Upper lobe of left lung (tissue), 6 donors: ENCODE measurements at regions not wholly inside any gene's neighbourhood (a gene's known extent, or its start where the extent isn't known, plus 50 kb on each side); places are given as distances from the start of the nearest gene placed in this dataset.

Experiments used
- ATAC-seq, 2 donors: fragments of 200-7000 bp; cut with Tn5 transposase; one replicate each; pipeline ENCODE4 v1.9.1; 2022; ENCODE audit warnings: mild to moderate bottlenecking in 2 of 2, moderate library complexity in 2 of 2; ENCODE audit not compliant: low FRiP score in 2 of 2
- DNase-seq, 2 donors: peaks; one replicate each; pipeline ENCODE4 v3.0.0-alpha.2; 2019 to 2020
- H3K27ac ChIP-seq, 4 donors: fragments of 200-600 bp; sonication (generic); one replicate each; pipeline ENCODE4 v1.5.1; 2016 to 2019
- H3K27me3 ChIP-seq, 4 donors: fragments of 200-600 bp; sonication (generic); one replicate each; pipeline ENCODE4 v1.5.1; 2017 to 2019
- H3K36me3 ChIP-seq, 4 donors: fragments of 200-600 bp; sonication (generic); one replicate each; pipeline ENCODE4 v1.5.1; 2016 to 2019
- H3K4me1 ChIP-seq, 4 donors: fragments of 200-600 bp; sonication (generic); one replicate each; pipeline ENCODE4 v1.5.1; 2018 to 2019
- H3K4me3 ChIP-seq, 4 donors: fragments of 200-600 bp; sonication (generic); one replicate each; pipeline ENCODE4 v1.5.1; 2017 to 2019; ENCODE audit warnings: mild to moderate bottlenecking in 2 of 4, moderate library complexity in 1 of 4
- H3K9me3 ChIP-seq, 4 donors: fragments of 200-600 bp; sonication (generic); one replicate each; pipeline ENCODE4 v1.5.1; 2018 to 2019
- EP300 ChIP-seq, 4 donors: sonication (generic); formaldehyde crosslinking; IDR thresholded peaks; one replicate each; pipeline ENCODE4 v1.5.1; 2017; ENCODE audit warnings: antibody characterized with exemption in 4 of 4, control low read depth in 2 of 4
- POLR2A ChIP-seq, 4 donors: fragments of 450-650 bp; IDR thresholded peaks; one replicate each; pipeline ENCODE4 v1.5.1; 2016 to 2017; ENCODE audit warnings: antibody characterized with exemption in 4 of 4, mild to moderate bottlenecking in 2 of 4
- POLR2AphosphoS5 ChIP-seq, 2 donors: sonication (generic); formaldehyde crosslinking; IDR thresholded peaks; one replicate each; pipeline ENCODE4 v1.5.1; 2017; ENCODE audit warnings: antibody characterized with exemption in 2 of 2
- WGBS, 2 donors: methylation state at CpG; one replicate each; pipeline ENCODE4 v1.1.5; 2017 to 2018; 5-methylcytosine and 5-hydroxymethylcytosine counted together
- TF ChIP-seq, protein P1 (sequence below), 6 experiments: fragments of 450-650 bp in 4 of 6; fragments of 200-600 bp in 2 of 6; sonication (generic) in 2 of 6; IDR thresholded peaks; one replicate each; pipeline ENCODE4 v1.5.1; 2016 to 2019; ENCODE audit warnings: antibody characterized with exemption in 6 of 6
- donor health status: DM: no; HTN: no; CAD: no; lungs with moderate emphysema.
- donor health status: DM: no; HTN: yes; CAD: no; lungs with severe emphysema.

DNA sequence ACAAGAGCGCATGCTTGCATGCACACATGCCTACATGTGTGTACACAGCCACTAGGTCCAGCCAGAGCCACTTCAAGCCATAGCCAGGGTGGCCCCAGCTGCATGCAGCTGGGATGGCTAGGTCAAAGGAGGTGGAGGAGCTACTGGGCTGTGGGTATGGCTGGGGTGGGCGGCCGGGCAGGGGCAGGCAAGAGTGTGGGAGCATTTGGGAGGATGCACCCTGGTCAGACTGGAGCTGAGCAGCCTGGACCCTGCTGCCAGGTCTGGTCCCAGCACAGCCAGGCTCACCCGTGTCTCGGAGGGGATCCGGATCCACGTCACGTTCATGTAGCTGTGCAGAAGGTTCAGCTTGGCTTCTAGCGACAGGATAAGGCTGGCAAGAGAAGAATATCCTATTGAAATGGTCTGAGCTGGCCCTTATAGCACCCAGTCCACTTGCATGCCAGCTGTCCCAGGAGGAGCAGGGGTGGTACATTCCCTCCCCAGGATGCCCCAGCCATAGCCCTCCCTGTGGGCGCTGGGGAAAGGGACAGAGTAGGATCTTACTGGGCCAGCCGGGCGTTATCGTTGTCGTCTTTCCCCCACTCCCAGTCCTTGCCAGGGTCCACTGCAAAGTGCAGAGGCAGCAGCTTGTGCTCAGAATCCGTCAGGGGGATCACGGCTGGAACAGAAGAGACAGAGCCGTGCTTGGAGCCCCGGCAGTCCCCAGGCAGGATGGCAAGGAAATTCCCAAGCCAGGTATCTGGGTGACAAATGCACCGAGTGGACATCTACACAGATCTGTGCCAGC lies 160.5 kb downstream of the KLF13 start:
- Histone ChIP-seq H3K4me1 (peaks cover 19 to 39% (median 25%) of the 10 kb centered on the region in 4 donors), H3K9me3 (peaks cover 0 to under 1% (median 0%) of the 10 kb centered on the region in 4 donors), H3K4me3 (no peak overlapping the region), H3K27ac (no peak overlapping the region), H3K27me3 (peaks cover 0 to 12% (median under 1%) of the 10 kb centered on the region in 4 donors), H3K36me3 (no peaks in the 10 kb centered on the region)
- WGBS, 2 donors: 87 to 94% methylated on average over 11 to 19 of the region's 19 CpGs
- DNase-seq: no peak
- TF ChIP-seq, protein P1, sequence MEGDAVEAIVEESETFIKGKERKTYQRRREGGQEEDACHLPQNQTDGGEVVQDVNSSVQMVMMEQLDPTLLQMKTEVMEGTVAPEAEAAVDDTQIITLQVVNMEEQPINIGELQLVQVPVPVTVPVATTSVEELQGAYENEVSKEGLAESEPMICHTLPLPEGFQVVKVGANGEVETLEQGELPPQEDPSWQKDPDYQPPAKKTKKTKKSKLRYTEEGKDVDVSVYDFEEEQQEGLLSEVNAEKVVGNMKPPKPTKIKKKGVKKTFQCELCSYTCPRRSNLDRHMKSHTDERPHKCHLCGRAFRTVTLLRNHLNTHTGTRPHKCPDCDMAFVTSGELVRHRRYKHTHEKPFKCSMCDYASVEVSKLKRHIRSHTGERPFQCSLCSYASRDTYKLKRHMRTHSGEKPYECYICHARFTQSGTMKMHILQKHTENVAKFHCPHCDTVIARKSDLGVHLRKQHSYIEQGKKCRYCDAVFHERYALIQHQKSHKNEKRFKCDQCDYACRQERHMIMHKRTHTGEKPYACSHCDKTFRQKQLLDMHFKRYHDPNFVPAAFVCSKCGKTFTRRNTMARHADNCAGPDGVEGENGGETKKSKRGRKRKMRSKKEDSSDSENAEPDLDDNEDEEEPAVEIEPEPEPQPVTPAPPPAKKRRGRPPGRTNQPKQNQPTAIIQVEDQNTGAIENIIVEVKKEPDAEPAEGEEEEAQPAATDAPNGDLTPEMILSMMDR (IDR thresholded peaks at IDR 0.05): no peak
- TF ChIP-seq POLR2AphosphoS5 (IDR thresholded peaks at IDR 0.05): no peak
- TF ChIP-seq POLR2A (IDR thresholded peaks at IDR 0.05): no peak
- TF ChIP-seq EP300 (IDR thresholded peaks at IDR 0.05): no peak
- ATAC-seq: no peak

DNA sequence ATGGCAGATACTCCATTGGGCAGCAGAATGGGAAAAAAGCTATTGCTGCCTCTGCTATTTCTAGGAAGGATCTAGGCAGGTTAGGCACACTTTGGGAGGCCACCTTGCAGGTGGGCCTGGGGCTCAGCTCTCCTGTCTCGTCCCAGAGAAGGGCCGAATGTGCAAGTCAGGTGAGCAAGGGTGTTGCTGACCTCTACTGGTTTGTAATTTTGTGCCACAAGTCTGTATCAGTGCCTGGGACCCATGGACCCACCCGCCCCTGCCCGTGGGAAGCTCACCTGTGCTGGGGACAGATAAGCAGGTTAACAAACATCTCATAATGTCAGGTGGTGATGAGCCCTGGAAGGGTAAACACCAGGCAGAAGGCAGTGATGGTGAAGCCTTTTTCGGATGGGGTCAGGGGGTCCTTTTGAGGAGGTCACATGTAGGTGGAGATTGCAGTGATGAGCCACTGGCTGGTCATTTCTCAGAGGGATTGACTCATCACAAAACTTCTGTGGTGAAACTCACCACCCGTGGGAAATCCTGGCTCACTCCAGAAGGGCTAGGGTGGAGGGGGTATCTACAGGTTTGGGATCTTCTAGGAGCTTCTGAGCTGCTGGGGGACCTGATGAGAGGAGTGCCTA lies 161.3 kb downstream of the KLF13 start:
- Histone ChIP-seq H3K27ac (peak overlapping the region in 2 of 4 donors; percentile 50 to 59), H3K9me3 (peaks cover 0 to 3% (median 0%) of the 10 kb centered on the region in 4 donors), H3K36me3 (no peaks in the 10 kb centered on the region), H3K27me3 (peaks cover 0 to 4% (median 0%) of the 10 kb centered on the region in 4 donors), H3K4me1 (peaks cover 19 to 36% (median 25%) of the 10 kb centered on the region in 4 donors), H3K4me3 (no peak overlapping the region)
- TF ChIP-seq POLR2AphosphoS5 (IDR thresholded peaks at IDR 0.05) (no peak), POLR2A (IDR thresholded peaks at IDR 0.05) (no peak), EP300 (IDR thresholded peaks at IDR 0.05) (no peak)
- TF ChIP-seq, protein P1 (IDR thresholded peaks at IDR 0.05): no peak
- DNase-seq (no peak), ATAC-seq (peak in 1 of 2 donors; percentile 5)
- 62 to 69% methylated on average over 5 to 6 of the region's 6 CpGs for WGBS, 2 donors

DNA sequence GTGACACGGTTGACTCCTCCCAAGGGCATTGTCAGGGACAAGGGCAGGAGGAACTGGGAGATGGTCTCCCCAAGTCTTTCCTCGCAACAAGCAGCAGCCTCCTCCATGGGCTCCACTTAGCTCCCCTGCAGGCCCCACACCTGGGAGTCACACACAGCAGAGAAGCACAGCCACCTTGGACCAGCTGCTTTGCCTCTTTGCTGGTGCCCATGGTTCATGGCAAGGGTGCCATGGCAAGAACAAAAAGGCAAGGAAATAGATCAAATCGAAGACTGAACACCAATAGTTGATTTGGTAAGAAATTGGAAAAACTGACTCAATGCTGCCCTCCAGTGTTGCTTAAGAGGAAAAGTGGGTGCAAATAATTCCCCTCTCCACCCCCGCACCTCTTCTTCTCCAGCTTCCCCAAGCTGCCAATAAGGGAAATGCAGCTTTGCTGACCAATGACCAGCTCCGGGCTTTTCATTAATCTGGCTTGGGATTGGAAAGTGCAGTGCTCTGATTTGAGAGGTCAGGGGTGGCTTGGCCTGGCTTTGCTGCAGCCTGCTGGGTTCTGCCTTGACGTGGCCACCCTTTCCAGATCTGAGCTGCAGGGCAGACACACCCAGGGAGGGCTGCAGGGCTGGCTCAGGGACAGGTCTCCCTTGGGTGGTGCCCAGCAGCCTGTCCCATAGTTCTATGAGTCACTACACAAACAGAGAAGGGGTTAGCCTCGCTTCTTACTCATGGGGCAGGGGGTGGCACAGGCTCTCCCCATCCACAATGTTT lies 162.0 kb downstream of the KLF13 start:
- peaks cover 19 to 30% (median 22%) of the 10 kb centered on the region in 4 donors for H3K4me1 ChIP-seq
- no peak overlapping the region for H3K4me3 ChIP-seq
- 23 to 26% methylated on average over 5 to 7 of the region's 7 CpGs for WGBS, 2 donors
- DNase-seq (peak in 1 of 2 donors; percentile 68), ATAC-seq (peak; percentile 80 to 91)
- peaks cover 0 to 3% (median 0%) of the 10 kb centered on the region in 4 donors for H3K9me3 ChIP-seq
- no peaks in the 10 kb centered on the region for H3K36me3 ChIP-seq
- no peaks in the 10 kb centered on the region for H3K27me3 ChIP-seq
- TF ChIP-seq, protein P1 (IDR thresholded peaks at IDR 0.05): peak; percentile 81 to 96 (median 90)
- TF ChIP-seq POLR2AphosphoS5 (IDR thresholded peaks at IDR 0.05) (no peak), EP300 (IDR thresholded peaks at IDR 0.05) (no peak)
- peak overlapping the region in 2 of 4 donors; percentile 50 to 59 for H3K27ac ChIP-seq

DNA sequence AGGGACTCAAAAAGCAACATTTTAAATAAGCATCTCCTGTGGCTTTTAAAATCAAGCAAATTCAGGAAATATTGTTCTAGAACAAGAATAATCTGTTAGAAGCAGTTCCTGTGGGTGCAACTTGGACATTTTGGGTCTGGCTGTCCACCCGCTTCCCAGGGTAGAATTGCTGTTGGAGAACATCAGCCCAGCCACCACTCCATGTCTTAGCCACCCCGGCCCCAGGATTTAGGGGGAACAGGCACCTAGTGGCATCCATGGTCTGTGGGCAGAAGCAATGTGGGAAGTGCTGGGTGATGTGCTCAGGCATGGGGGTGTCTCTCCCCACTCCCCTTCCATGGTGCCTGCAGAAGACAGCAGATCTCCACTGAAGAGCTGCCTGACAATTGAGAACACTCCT lies 162.6 kb downstream of the KLF13 start:
- Histone ChIP-seq H3K27ac (peak overlapping the region in 2 of 4 donors; percentile 50 to 59), H3K4me3 (no peak overlapping the region), H3K36me3 (no peaks in the 10 kb centered on the region), H3K4me1 (peaks cover 19 to 24% (median 22%) of the 10 kb centered on the region in 4 donors), H3K27me3 (no peaks in the 10 kb centered on the region), H3K9me3 (peaks cover 0 to 3% (median 0%) of the 10 kb centered on the region in 4 donors)
- DNase-seq (no peak), ATAC-seq (peak in 1 of 2 donors; percentile 2)
- WGBS, 2 donors: 72 to 74% methylated on average over 2 of the region's 2 CpGs
- TF ChIP-seq EP300 (IDR thresholded peaks at IDR 0.05) (no peak), POLR2A (IDR thresholded peaks at IDR 0.05) (no peak), POLR2AphosphoS5 (IDR thresholded peaks at IDR 0.05) (no peak)
- TF ChIP-seq, protein P1 (IDR thresholded peaks at IDR 0.05): no peak
